ENCODE measurements at regions not wholly inside any gene's neighbourhood (a gene's known extent, or its start where the extent isn't known, plus 50 kb on each side); places are given as distances from the start of the nearest gene placed in this dataset.

DNA sequence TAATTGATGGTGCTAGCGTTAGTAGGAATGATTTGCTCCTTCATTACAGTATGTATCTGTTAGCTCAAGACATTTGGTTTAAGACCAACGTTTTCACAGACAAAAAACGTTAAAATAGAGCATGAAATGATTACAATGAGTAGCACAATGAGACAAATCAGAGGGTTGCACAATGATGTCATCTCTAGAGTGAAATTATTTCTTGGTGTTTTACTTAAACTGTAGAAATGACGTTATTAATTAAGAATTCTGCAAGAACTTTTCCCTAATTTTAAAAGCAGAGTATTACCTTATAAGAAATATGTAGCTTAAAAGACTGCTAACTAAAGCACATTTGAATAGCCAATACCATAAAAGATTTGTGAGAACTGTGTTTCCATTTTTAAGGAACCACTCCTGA is 373.4 kb upstream of the KIF2B start:
- Mint-ChIP-seq H3K27ac (no peak overlapping the region), H3K9me3 (no peaks in the 10 kb centered on the region), H3K27me3 (ENCODE audit: low read depth) (no peaks in the 10 kb centered on the region), H3K4me3 (no peak overlapping the region), H3K36me3 (no peaks in the 10 kb centered on the region), H3K4me1 (peaks cover 8% of the 10 kb centered on the region)
- no peak for TF ChIP-seq CTCF (IDR thresholded peaks at IDR 0.05; ENCODE audit: unreplicated experiment)
- no peak for DNase-seq (ENCODE audit: low spot score in 2 of 2, unreplicated experiment in 2 of 2)

GRCh38 chr17:53428913-53429312 is 393.8 kb upstream of the KIF2B start:
- TF ChIP-seq CTCF (IDR thresholded peaks at IDR 0.05; ENCODE audit: unreplicated experiment) = no peak
- Mint-ChIP-seq H3K9me3 (peaks cover 24% of the 10 kb centered on the region), H3K4me3 (no peak overlapping the region), H3K27me3 (ENCODE audit: low read depth) (no peaks in the 10 kb centered on the region), H3K4me1 (peaks cover 7% of the 10 kb centered on the region), H3K36me3 (no peaks in the 10 kb centered on the region), H3K27ac (no peak overlapping the region)
- DNase-seq (ENCODE audit: low spot score in 2 of 2, unreplicated experiment in 2 of 2) = no peak

DNA sequence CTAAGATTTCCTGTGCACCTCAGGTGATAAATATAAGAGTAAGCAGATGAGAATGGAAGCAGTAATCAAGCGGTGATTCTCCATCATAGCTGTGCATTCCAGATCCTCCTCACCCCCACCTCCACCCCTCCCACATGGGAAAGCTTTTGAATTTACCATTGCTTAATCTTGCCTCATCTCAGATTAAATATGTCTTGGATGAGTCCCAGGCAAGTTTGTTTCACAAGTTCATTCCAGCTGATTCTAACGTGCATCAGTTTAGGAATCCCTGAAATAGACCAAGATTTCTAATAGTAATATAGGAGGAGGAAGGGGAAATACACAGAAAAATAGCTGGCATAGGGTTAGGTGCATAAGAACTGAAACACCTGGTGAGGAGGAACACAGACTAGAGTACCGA is 396.2 kb upstream of the KIF2B start:
- TF ChIP-seq CTCF (IDR thresholded peaks at IDR 0.05; ENCODE audit: unreplicated experiment) = no peak
- no peaks in the 10 kb centered on the region for H3K27me3 Mint-ChIP-seq (ENCODE audit: low read depth)
- no peak overlapping the region for H3K27ac Mint-ChIP-seq
- no peak overlapping the region for H3K4me3 Mint-ChIP-seq
- peaks cover 7% of the 10 kb centered on the region for H3K4me1 Mint-ChIP-seq
- H3K9me3 Mint-ChIP-seq = peaks cover 30% of the 10 kb centered on the region
- H3K36me3 Mint-ChIP-seq = no peaks in the 10 kb centered on the region
- DNase-seq (ENCODE audit: low spot score in 2 of 2, unreplicated experiment in 2 of 2) = no peak

- TF ChIP-seq CTCF (IDR thresholded peaks at IDR 0.05; ENCODE audit: unreplicated experiment) = no peak
- Mint-ChIP-seq H3K9me3 (peaks cover 20% of the 10 kb centered on the region), H3K27ac (no peak overlapping the region), H3K27me3 (ENCODE audit: low read depth) (no peaks in the 10 kb centered on the region), H3K4me1 (no peaks in the 10 kb centered on the region), H3K36me3 (peaks cover 2% of the 10 kb centered on the region), H3K4me3 (no peak overlapping the region)
- no peak for DNase-seq (ENCODE audit: low spot score in 2 of 2, unreplicated experiment in 2 of 2)
These were observed 402.6 kb upstream of the KIF2B start for GRCh38 chr17:53420035-53420641.

DNA sequence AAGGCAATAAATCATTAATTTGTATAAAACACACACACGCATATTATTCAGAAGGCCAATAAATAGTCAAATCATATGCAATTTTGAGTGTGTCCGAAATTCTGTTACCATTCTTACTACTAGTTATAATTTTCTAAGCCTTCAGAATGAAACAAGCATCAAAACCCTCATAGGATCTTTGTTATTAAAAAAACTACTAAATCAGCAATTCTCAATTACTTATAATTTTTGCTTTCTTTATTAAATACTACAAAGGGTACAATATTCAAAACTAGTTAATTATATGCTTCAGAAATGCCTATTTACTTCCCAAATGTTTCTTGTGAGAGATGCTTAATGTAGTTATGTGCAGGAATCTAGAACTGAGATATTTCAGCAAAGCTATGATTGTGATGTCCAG is 413.1 kb upstream of the KIF2B start:
- Mint-ChIP-seq H3K27me3 (ENCODE audit: low read depth) (no peaks in the 10 kb centered on the region), H3K9me3 (peaks cover 42% of the 10 kb centered on the region), H3K36me3 (no peaks in the 10 kb centered on the region), H3K4me3 (no peak overlapping the region), H3K27ac (no peak overlapping the region), H3K4me1 (no peaks in the 10 kb centered on the region)
- DNase-seq (ENCODE audit: low spot score in 2 of 2, unreplicated experiment in 2 of 2) = no peak
- TF ChIP-seq CTCF (IDR thresholded peaks at IDR 0.05; ENCODE audit: unreplicated experiment) = no peak

DNA sequence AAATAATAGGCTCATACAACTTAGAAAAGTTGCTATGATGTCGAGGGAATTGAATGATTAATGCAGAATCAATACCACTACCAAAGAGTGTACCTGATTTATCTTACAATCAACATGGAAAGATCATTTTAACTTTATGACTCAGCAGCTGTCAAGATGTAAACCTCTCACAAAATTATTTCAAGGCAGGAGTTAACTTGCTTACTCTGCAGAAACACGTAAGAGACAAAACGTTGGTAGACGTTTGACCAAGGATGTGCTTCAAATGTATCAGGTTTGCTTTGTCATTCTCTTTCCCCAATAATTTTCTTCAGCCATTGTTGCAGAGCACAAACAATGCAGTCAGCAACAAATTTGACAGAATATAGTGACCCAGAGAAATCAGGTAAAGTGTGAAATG is 415.8 kb upstream of the KIF2B start:
- H3K27me3 Mint-ChIP-seq (ENCODE audit: low read depth) = no peaks in the 10 kb centered on the region
- no peak for DNase-seq (ENCODE audit: low spot score in 2 of 2, unreplicated experiment in 2 of 2)
- TF ChIP-seq CTCF (IDR thresholded peaks at IDR 0.05; ENCODE audit: unreplicated experiment) = no peak
- H3K36me3 Mint-ChIP-seq = no peaks in the 10 kb centered on the region
- H3K4me1 Mint-ChIP-seq = no peaks in the 10 kb centered on the region
- H3K27ac Mint-ChIP-seq = no peak overlapping the region
- no peak overlapping the region for H3K4me3 Mint-ChIP-seq
- peaks cover 47% of the 10 kb centered on the region for H3K9me3 Mint-ChIP-seq

Data from mesothelial cell of epicardium (in vitro differentiated cells).